Right lobe of liver (tissue), 4 donors: ENCODE measurements at regions not wholly inside any gene's neighbourhood (a gene's known extent, or its start where the extent isn't known, plus 50 kb on each side); places are given as distances from the start of the nearest gene placed in this dataset.

Source experiments
- CTCF ChIP-seq, 4 donors: fragments of 200-600 bp in 3 of 4; fragments of 450-650 bp in 1 of 4; IDR thresholded peaks; one replicate each; pipeline versions ENCODE4 v1.5.1 to v1.8.0; 2016 to 2022; ENCODE audit warnings: antibody characterized with exemption in 4 of 4, mild to moderate bottlenecking in 2 of 4
- POLR2A ChIP-seq: fragments of 450-650 bp; IDR thresholded peaks from one replicate; pipeline ENCODE4 v1.6.1; 2017; ENCODE audit warnings: antibody characterized with exemption, mild to moderate bottlenecking
- donor health status: DM: no; HTN: no; CAD: no.
- donor health status: DM: no; HTN: no; CAD: no.
- donor health status: DM: no; HTN: yes; CAD: no.

- TF ChIP-seq CTCF (IDR thresholded peaks at IDR 0.05) (no peak), POLR2A (no peak)
These were observed 222.9 kb downstream of the RFC3 start for GRCh38 chr13:34040863-34041262.
